H1 (cell line): ENCODE measurements at regions not wholly inside any gene's neighbourhood (a gene's known extent, or its start where the extent isn't known, plus 50 kb on each side); places are given as distances from the start of the nearest gene placed in this dataset.

Source experiments
- CTCF ChIA-PET: fragments of 300-600 bp; sonication (Branson Sonifier 250); formaldehyde crosslinking; loops from one replicate; lab custom pipeline; 2021; ENCODE audit not compliant: partially characterized antibody; lab: Charles Lee
- POLR2A ChIA-PET: fragments of 300-600 bp; sonication (Branson Sonifier 250); formaldehyde crosslinking; loops from one replicate; lab custom pipeline; 2021; ENCODE audit warnings: inconsistent platforms; ENCODE audit not compliant: partially characterized antibody; lab: Charles Lee
- DNase-seq, 2 experiments: peaks; one replicate each; pipeline versions ENCODE4 v3.0.0 to v3.0.0-alpha.2; 2010 to 2022; ENCODE audit warnings: low spot score in 2 of 2, low read depth in 1 of 2, mixed read lengths in 1 of 2
- FAIRE-seq: peaks from 2 replicates; lab custom pipeline; 2011; peaks lifted over from hg19 to GRCh38; lab: Jason Lieb, UNC
- H2AFZ ChIP-seq: 2 replicates; pipeline ENCODE4 v1.8.1; 2012; ENCODE audit warnings: low read length, inconsistent platforms
- H2AK5ac ChIP-seq: 2 replicates; pipeline ENCODE4 v1.6.1; 2013; ENCODE audit warnings: low read depth, low read length
- H2BK120ac ChIP-seq: replicated peaks from 2 replicates; pipeline ENCODE3; 2013; ENCODE audit warnings: low read depth, low read length, inconsistent platforms
- H2BK12ac ChIP-seq: 2 replicates; pipeline ENCODE4 v1.6.1; 2013; ENCODE audit warnings: low read depth, low read length
- H2BK15ac ChIP-seq: 2 replicates; pipeline ENCODE4 v1.6.1; 2013; ENCODE audit warnings: low read length
- H2BK20ac ChIP-seq: 2 replicates; pipeline ENCODE4 v1.6.1; 2013; ENCODE audit warnings: low read length
- H2BK5ac ChIP-seq: 2 replicates; pipeline ENCODE4 v1.6.1; 2013; ENCODE audit warnings: low read depth, low read length
- H3K14ac ChIP-seq: 2 replicates; pipeline ENCODE4 v1.6.1; 2013; ENCODE audit warnings: inconsistent platforms; ENCODE audit not compliant: insufficient read length
- H3K18ac ChIP-seq: 2 replicates; pipeline ENCODE4 v1.6.1; 2013; ENCODE audit warnings: low read length; ENCODE audit errors: extremely low read depth
- H3K23ac ChIP-seq: 2 replicates; pipeline ENCODE4 v1.6.1; 2013; ENCODE audit warnings: inconsistent platforms; ENCODE audit not compliant: insufficient read length
- H3K23me2 ChIP-seq: 2 replicates; pipeline ENCODE4 v1.6.1; 2013; ENCODE audit warnings: low read depth, low read length
- H3K27ac ChIP-seq: 2 replicates; pipeline ENCODE4 v1.6.1; 2011; ENCODE audit warnings: low read depth, low read length, inconsistent platforms
- H3K27me3 ChIP-seq, 4 experiments: replicated peaks in 1 of 4; 1 replicate in 1 of 4; 2 replicates in 3 of 4; pipeline versions ENCODE4 v1.6.1 to v1.8.1; 2011 to 2013; ENCODE audit warnings: low read length in 3 of 4, mild to moderate bottlenecking in 3 of 4, inconsistent platforms in 2 of 4, mixed read lengths in 2 of 4, moderate library complexity in 1 of 4; ENCODE audit not compliant: control insufficient read depth in 3 of 4, insufficient read depth in 3 of 4; ENCODE audit errors: extremely low read depth in 1 of 4
- H3K36me3 ChIP-seq, 4 experiments: 2 replicates each; pipeline versions ENCODE4 v1.6.1 to v1.8.1; 2011 to 2013; ENCODE audit warnings: mild to moderate bottlenecking in 4 of 4, low read length in 3 of 4, moderate library complexity in 2 of 4, control low read depth in 1 of 4, inconsistent platforms in 1 of 4; ENCODE audit not compliant: insufficient read depth in 4 of 4, control insufficient read depth in 2 of 4
- H3K4ac ChIP-seq: replicated peaks from 2 replicates; pipeline ENCODE3; 2013; ENCODE audit warnings: low read length, low read depth, mixed read lengths, inconsistent platforms; ENCODE audit not compliant: insufficient read length
- H3K4me1 ChIP-seq, 4 experiments: replicated peaks in 1 of 4; 1 replicate in 1 of 4; 2 replicates in 3 of 4; pipeline versions ENCODE4 v1.6.1 to v1.8.1; 2011 to 2013; ENCODE audit warnings: low read length in 3 of 4, inconsistent platforms in 2 of 4, mixed read lengths in 1 of 4; ENCODE audit not compliant: insufficient read depth in 4 of 4, control insufficient read depth in 3 of 4
- H3K4me2 ChIP-seq, 2 experiments: 2 replicates each; pipeline versions ENCODE4 v1.6.1 to v1.8.1; 2011 to 2013; ENCODE audit warnings: low read depth in 2 of 2, low read length in 2 of 2, control low read depth in 1 of 2, inconsistent platforms in 1 of 2, mild to moderate bottlenecking in 1 of 2; ENCODE audit not compliant: insufficient read depth in 1 of 2
- H3K4me3 ChIP-seq, 4 experiments: fragments of 200-600, 300-600 bp in 1 of 4; sonication (generic), shearing (Covaris generic), sonication (Bioruptor Twin) in 1 of 4; 2 replicates each; pipeline versions ENCODE4 v1.5.1 to v1.8.1; 2011 to 2016; ENCODE audit warnings: low read length in 4 of 4, low read depth in 3 of 4, control low read depth in 2 of 4, inconsistent platforms in 2 of 4, mild to moderate bottlenecking in 2 of 4, mixed read lengths in 1 of 4, moderate library complexity in 1 of 4; ENCODE audit not compliant: insufficient read depth in 2 of 4; ENCODE audit errors: extremely low read depth in 1 of 4
- H3K56ac ChIP-seq: replicated peaks from 2 replicates; pipeline ENCODE3; 2013; ENCODE audit warnings: low read depth, mild to moderate bottlenecking, mixed read lengths, low read length, inconsistent platforms; ENCODE audit not compliant: insufficient read length
- H3K79me1 ChIP-seq: 2 replicates; pipeline ENCODE4 v1.6.1; 2013; ENCODE audit warnings: low read depth, low read length, control low read depth
- H3K79me2 ChIP-seq, 2 experiments: 2 replicates each; pipeline versions ENCODE4 v1.6.1 to v1.8.1; 2012 to 2013; ENCODE audit warnings: low read length in 2 of 2, mild to moderate bottlenecking in 2 of 2, inconsistent platforms in 1 of 2; ENCODE audit not compliant: insufficient read depth in 2 of 2, control insufficient read depth in 1 of 2
- H3K9ac ChIP-seq, 4 experiments: replicated peaks in 1 of 4; 1 replicate in 1 of 4; 2 replicates in 3 of 4; pipeline versions ENCODE4 v1.6.1 to v1.8.1; 2011 to 2013; ENCODE audit warnings: low read depth in 3 of 4, low read length in 3 of 4, control low read depth in 2 of 4, mild to moderate bottlenecking in 2 of 4, moderate library complexity in 2 of 4, inconsistent platforms in 1 of 4; ENCODE audit errors: extremely low read depth in 1 of 4
- H3K9me3 ChIP-seq, 2 experiments: 2 replicates each; pipeline versions ENCODE4 v1.6.1 to v1.8.1; 2012 to 2013; ENCODE audit warnings: mild to moderate bottlenecking in 2 of 2, moderate library complexity in 2 of 2, control low read depth in 1 of 2, inconsistent platforms in 1 of 2, low read depth in 1 of 2, low read length in 1 of 2, mixed read lengths in 1 of 2; ENCODE audit not compliant: insufficient read depth in 2 of 2
- H4K20me1 ChIP-seq, 2 experiments: replicated peaks in 1 of 2; 2 replicates each; pipeline versions ENCODE3 to v1.8.1; 2011 to 2013; ENCODE audit warnings: inconsistent platforms in 2 of 2, low read length in 2 of 2, mild to moderate bottlenecking in 1 of 2; ENCODE audit not compliant: insufficient read depth in 2 of 2, control insufficient read depth in 1 of 2
- H4K5ac ChIP-seq: 2 replicates; pipeline ENCODE4 v1.6.1; 2013; ENCODE audit warnings: low read length, low read depth, mixed read lengths, inconsistent platforms; ENCODE audit not compliant: insufficient read length
- H4K8ac ChIP-seq: 2 replicates; pipeline ENCODE4 v1.8.0; 2013; ENCODE audit warnings: mild to moderate bottlenecking, moderate library complexity, low read length, inconsistent platforms; ENCODE audit not compliant: insufficient read depth; ENCODE audit errors: extremely low read depth
- H4K91ac ChIP-seq: replicated peaks from 2 replicates; pipeline ENCODE3; 2013; ENCODE audit warnings: low read length, mixed read lengths, inconsistent platforms; ENCODE audit not compliant: insufficient read length
- BCL11A ChIP-seq, 2 experiments: IDR thresholded peaks; one replicate each; pipeline ENCODE4 v1.6.1; 2011; ENCODE audit warnings: low read depth in 2 of 2, low read length in 2 of 2, mild to moderate bottlenecking in 2 of 2
- KDM4A ChIP-seq: IDR thresholded peaks from one replicate; pipeline ENCODE4 v1.7.1; 2012; ENCODE audit warnings: low read depth, mild to moderate bottlenecking, moderate library complexity, low read length, inconsistent platforms; ENCODE audit not compliant: severe bottlenecking
- POLR2A ChIP-seq, 2 experiments: IDR thresholded peaks; 1 replicate in 1 of 2; 2 replicates in 1 of 2; pipeline ENCODE4 v1.6.1; 2011; ENCODE audit warnings: low read depth in 2 of 2, low read length in 2 of 2, mild to moderate bottlenecking in 2 of 2; ENCODE audit errors: control extremely low read depth in 1 of 2
- TCF12 ChIP-seq: IDR thresholded peaks from 2 replicates; pipeline ENCODE4 v1.6.1; 2011; ENCODE audit warnings: low read depth, mild to moderate bottlenecking, low read length

DNA sequence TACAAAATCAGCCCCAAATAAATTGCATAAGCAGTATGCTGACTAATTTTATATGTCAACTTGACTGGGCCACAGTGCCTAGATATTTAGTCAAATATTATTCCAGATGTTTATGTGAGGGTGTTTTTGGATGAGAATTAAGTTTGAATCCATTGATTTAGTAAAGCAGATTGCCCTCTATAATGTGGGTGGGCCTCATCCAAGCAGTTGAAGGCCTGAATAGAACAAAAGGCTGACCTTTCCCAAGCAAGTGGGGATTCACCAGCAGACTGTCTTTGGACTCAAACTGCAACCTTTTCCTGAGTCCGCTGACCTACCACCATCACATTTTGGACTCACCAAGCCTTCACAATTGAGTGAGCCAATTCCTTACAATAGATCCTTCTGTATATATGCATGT, 186.4 kb downstream of the ARHGAP12 start (continued):
- no peak for TF ChIP-seq KDM4A

DNA sequence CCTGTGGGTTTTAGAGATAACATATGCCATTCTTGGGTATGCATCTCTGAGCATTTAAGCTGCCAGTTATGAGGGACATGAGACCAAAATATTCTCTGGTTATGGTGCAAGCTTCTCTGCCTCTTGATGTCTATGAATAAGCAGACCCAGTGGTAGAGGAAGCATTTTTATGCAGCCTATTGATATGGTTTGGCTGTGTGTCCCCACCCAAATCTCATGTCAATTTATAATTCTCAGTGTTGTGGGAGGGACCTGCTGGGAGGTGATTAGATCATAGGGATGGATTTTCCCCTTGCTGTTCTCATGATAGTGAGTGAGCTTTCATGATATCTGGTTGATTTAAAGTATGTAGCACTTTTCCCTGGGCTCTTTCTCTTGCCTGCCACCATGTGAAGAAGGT, 187.2 kb downstream of the ARHGAP12 start:
- Histone ChIP-seq H2BK15ac (no peak overlapping the region), H3K79me2 (no peaks in the 10 kb centered on the region), H4K20me1 (no peaks in the 10 kb centered on the region), H3K4ac (no peak overlapping the region), H3K23me2 (no peaks in the 10 kb centered on the region), H3K4me2 (no peak overlapping the region), H4K5ac (no peak overlapping the region), H2BK120ac (no peak overlapping the region), H3K14ac (no peak overlapping the region), H2BK20ac (no peak overlapping the region), H4K91ac (no peak overlapping the region), H3K27ac (no peak overlapping the region), H3K27me3 (no peaks in the 10 kb centered on the region), H3K79me1 (no peaks in the 10 kb centered on the region), H3K4me1 (no peaks in the 10 kb centered on the region; a peak in 1 of 7 replicates), H3K36me3 (no peaks in the 10 kb centered on the region), H3K9me3 (peaks cover 1 to 8% of the 10 kb centered on the region in 2 experiments; a peak in 3 of 4 replicates), H2BK5ac (no peak overlapping the region), H2AK5ac (no peak overlapping the region), H3K56ac (no peak overlapping the region), H4K8ac (no peak overlapping the region), H2BK12ac (no peak overlapping the region), H3K9ac (no peak overlapping the region), H3K23ac (no peak overlapping the region), H3K4me3 (no peak overlapping the region), H2AFZ (no peak overlapping the region), H3K18ac (no peak overlapping the region)
- FAIRE-seq, result no peak
- ChIA-PET CTCF (interaction anchor here (2.2 to 3.9 kb wide), 3 partner anchors 10 to 27 kb away, joined by 7 to 23 read pairs (median 18); no protein-coding TSS in a partner anchor), POLR2A (interaction anchor here (1.0 to 2.1 kb wide), 2 partner anchors 10 to 13 kb away, joined by 3 to 6 read pairs; no protein-coding TSS in a partner anchor)
- no peak for DNase-seq
- no peak for TF ChIP-seq TCF12
- TF ChIP-seq POLR2A (IDR thresholded peaks at IDR 0.05; ENCODE audit: control extremely low read depth in 1 of 2, low read depth in 2 of 2, low read length in 2 of 2), result no peak
- no peak for TF ChIP-seq BCL11A (IDR thresholded peaks at IDR 0.05; ENCODE audit: low read depth in 2 of 2, low read length in 2 of 2)
